SHP77 (cell line): ENCODE measurements at regions not wholly inside any gene's neighbourhood (a gene's known extent, or its start where the extent isn't known, plus 50 kb on each side); places are given as distances from the start of the nearest gene placed in this dataset.
"Not testable (repeated sequence)": the region's sequence is repeated elsewhere in the genome, so short reads cannot be mapped to it uniquely, and the experiment has no call there.

Source experiments
- DNase-seq, 2 experiments: peaks; one replicate each; lab custom pipeline; 2025; lab: John Stamatoyannopoulos, UW

- no peak for DNase-seq
These were observed 61.4 kb downstream of the NXNL2 start for GRCh38 chr9:88596376-88596775.

DNA sequence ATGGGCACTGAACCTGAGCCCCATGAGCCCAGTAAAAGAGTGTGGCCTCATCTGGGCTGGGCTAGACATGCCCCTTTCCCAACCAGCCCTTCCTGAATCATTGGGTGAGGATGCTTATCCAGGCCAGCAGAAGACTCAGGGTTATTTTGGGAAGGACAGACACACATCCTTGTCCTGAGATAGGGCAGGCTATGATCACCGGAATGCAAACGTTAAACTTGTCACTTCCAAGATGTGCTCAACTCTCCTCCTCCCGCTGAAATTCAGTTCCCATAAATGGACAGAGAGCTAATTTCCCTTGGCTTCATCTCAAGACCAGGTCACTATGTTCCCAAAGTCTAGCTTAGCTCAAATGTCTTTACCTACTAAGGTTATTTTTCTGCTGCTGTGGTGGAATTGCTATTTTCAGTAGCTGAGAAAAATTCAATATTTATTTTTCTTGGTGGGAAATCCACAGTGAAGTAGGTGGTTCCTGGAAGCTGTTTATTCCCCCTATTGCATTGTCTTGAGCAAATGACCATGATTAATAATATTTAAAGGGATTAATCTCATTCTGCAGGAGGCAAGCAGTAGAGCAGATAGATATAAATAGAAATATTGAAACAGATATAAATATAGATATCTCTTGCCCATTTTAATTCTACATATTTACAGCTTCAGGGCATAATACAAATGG lies 70.0 kb downstream of the NXNL2 start:
- no peak for DNase-seq

- no peak for DNase-seq
These were observed 70.8 kb downstream of the NXNL2 start for GRCh38 chr9:88605512-88606362.

GRCh38 chr9:88614359-88614758 lies 79.4 kb downstream of the NXNL2 start:
- no peak for DNase-seq

DNA sequence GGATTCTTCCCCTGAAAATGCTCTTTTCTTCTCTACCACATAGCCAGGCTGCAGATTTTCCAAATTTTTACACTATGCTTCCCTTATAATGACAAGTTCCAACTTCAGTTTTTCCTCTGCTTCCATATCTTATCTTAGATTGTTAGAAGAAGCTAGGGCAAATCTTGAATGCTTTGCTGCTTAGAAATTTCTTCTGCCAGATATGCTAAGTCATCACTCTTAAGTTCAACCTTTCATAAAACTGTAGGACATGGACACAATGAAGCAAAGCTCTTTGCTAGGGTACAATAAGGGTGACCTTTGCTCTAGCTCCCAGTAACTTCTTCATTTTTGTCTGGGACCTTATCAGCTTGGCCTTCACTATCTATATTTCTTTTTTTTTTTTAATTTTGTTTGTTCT lies 88.7 kb downstream of the NXNL2 start:
- DNase-seq = no peak

- no peak for DNase-seq
These were observed 93.1 kb downstream of the NXNL2 start for GRCh38 chr9:88628114-88628513.

DNA sequence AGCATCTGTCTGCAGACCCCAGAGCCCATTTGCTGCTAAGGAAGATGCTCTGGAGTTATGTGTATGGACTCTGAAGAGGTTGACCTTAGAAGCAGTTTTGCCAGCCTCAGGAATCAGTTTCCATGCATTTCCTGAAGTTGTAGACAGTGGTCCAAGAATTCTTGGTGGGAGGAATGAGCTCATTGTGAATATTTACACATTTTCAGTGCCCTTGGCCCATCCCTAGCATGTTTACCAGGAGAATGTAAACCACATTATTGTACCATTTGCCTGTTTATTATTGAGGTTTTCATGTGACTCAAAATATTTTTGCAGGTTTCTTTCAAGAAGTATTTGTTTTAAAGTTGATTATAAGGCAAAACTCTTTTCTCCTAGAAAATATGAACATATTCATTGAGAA lies 93.8 kb downstream of the NXNL2 start:
- DNase-seq = no peak

DNA sequence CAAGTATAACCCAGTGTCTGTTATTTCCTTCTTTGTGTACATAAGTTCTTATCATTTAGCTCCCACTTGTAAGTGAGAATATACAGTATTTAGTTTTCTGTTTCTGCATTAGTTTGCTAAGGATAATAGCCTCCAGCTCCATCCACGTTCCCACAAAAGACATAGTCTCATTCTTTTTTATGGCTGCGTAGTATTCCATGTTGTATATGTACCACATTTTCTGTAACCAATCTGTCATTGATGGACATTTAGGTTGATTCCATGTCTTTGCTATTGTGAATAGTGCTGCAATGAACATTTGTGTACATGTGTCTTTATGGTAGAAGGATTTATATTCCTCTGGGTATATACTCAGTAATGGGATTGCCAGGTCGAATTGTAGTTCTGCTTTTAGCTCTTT lies 95.6 kb downstream of the NXNL2 start:
- DNase-seq = not testable (repeated sequence)

DNA sequence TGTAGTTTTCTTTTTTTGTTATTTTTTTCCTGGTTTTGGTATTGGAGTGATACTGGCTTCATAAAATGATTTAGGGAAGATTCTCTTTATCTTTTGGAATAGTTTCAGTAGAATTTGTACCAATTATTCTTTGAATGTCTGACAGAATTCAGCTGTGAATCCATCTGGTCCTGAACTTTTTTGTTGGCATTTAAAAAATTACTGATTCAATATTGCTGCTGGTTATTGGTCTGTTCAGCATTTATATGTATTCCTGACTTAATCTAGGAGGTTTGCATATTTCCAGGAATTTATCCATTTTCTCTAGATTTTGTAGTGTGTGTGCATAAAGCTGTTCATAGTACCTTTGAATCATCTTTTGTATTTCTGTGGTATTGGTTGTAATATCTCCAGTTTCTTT lies 100.2 kb downstream of the NXNL2 start:
- no peak for DNase-seq

DNA sequence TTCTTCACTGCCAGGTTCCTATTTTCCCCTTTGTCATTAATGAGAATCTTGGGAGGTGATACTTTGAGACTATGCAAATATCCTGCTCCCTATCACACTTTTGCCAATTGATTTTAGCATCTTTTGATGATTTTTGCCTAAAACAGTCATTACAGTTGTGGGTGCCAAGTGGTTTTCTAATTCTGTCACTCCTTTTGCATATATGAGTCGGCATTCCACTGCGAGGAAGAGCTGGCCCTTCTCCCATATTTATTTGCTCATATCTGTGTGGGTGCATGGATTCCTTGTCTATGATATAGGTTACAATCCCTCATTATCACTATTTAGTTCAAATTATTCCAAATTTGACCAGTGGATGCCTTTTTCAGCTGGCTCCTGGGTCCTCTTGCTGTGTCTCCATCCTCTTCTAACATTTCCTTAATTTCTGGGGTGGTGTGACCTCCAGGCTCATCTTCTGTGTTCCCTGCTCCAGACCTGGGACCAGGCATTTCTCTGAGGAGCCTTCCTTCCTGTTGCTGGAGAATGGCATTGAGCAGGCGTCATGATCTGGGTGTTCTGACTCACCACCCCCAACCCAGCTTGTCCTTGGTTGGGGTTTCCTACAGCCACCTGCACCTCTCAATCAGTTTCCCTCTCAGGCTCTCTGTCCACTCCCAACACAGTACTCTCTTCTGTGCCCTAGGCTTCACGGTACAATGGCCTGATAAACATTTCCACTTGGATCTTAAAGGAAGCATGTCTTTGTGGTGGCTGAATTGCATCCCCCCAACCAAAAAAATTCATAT lies 106.7 kb downstream of the NXNL2 start:
- DNase-seq = no peak

GRCh38 chr9:88642336-88642735 lies 107.4 kb downstream of the NXNL2 start:
- no peak for DNase-seq

DNA sequence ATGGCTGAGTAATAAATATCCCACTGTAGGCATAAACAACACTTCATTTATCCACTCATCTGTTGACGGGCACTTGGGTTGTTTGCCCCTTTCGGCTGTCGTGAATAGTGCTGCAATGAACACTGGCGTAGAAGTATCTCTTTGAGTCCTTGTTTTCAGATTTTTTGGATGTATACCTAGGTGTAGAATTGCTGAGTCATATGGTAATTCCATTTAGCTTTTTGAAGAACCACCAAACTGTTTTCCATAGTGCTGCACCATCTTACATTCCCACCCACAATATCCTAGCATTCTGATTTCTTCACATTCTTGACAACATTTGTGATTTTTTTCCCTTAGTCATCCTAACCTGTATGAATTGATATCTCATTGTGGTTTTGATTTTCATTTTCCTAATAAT lies 109.0 kb downstream of the NXNL2 start:
- DNase-seq = no peak

- DNase-seq = no peak
These were observed 110.3 kb downstream of the NXNL2 start for GRCh38 chr9:88645172-88645878.

DNA sequence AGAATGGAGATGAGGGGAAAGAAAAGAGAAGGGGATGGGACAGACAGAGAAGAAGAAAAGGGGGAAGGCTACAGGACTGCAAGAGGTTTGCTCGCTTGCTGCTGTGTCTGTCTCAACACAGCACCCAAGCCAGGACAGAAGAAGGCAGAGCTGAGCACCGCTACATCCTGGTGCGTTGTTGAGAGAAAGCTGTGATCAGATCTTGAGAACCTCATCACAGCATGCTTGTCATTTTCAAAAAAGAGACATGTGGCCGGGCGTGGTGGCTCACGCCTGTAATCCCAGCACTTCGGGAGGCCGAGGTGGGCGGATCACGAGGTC lies 110.9 kb downstream of the NXNL2 start:
- no peak for DNase-seq

- no peak for DNase-seq
These were observed 111.7 kb downstream of the NXNL2 start for GRCh38 chr9:88646539-88647300.

DNA sequence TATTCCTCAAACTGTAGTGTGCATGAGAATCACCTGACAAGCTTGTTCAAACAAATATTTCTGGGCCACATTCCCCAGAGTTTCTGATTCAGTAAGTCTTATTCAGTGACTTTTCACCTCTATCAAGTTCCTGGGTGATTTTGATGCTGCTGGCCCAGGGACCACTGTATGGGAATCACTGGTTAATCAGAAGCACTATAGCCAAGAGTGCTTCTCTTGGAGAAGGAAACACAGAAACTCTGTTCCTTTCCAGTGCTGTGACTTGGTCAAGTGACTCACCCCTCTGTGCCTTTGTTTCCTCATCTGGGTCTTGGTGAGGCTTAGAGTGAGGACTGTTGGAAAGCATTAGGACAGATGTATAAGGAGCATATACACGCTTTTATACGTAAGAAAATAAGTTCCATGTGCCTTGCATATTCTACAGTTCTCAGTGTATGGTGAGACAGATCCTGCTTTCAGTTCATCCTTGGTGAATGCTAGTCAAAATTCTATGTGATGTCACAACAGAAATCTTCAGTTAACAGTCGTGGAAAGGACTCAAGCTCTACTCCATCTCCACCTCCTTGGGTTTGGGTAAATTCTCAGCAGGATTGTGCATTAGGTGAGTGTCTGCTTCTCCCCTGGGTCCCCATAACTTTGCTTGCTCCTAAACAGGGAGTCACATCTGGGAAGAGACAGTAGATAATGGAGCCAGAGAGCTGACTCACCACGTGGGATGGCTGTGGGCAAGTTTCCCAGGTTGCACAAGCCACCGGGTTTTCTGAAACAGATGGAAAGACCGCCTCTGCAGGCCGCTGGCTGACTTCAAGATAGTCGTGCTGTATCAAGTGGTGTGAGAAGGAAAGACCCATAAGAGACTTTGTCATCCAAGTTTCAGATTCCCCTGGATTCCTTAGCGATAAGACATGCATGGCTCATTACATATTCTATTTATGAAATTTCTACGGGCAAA lies 117.0 kb downstream of the NXNL2 start:
- no peak for DNase-seq

- DNase-seq = no peak
These were observed 117.9 kb downstream of the NXNL2 start for GRCh38 chr9:88652876-88653275.

GRCh38 chr9:88653406-88653805 lies 118.4 kb downstream of the NXNL2 start:
- no peak for DNase-seq

DNA sequence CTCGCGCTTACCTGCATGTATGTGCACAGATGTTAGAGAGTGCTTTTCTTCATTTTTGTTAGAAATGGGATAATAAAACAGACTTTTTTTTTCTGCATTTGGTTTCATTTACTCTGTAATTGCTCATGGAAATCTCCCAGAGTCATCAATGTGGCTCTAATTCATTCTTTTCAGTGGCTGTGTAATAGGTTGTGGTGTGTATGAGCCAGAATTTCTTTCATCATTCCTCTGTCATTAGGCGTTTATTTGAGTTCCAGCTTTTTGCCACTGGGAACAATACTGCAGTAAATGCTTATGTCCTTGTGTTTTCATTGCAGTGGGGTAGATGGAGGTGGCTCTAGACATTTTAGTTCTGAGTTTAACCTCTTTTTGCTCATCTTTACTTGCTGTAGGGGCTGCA lies 118.9 kb downstream of the NXNL2 start:
- DNase-seq = no peak

DNA sequence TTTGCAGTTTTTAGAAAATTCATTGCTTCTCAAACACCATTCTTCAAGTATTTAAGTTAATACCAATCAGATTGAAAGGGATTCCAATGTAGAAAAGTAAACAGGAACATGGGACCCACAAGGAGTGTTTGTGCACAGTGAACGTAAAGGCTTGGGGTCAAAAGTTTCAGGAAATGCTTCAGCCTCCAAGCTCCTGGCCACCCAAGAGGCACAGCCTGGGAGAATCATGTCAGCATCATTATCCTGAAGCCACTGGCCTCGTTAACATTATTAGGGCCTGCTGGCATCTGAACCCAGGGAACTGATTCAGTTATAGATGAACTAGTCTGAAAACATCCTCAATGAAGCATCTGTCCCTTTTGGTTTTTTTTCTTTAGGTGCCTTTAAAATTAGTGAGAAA lies 122.9 kb downstream of the NXNL2 start:
- DNase-seq = no peak
